ENCODE measurements at regions not wholly inside any gene's neighbourhood (a gene's known extent, or its start where the extent isn't known, plus 50 kb on each side); places are given as distances from the start of the nearest gene placed in this dataset.

DNA sequence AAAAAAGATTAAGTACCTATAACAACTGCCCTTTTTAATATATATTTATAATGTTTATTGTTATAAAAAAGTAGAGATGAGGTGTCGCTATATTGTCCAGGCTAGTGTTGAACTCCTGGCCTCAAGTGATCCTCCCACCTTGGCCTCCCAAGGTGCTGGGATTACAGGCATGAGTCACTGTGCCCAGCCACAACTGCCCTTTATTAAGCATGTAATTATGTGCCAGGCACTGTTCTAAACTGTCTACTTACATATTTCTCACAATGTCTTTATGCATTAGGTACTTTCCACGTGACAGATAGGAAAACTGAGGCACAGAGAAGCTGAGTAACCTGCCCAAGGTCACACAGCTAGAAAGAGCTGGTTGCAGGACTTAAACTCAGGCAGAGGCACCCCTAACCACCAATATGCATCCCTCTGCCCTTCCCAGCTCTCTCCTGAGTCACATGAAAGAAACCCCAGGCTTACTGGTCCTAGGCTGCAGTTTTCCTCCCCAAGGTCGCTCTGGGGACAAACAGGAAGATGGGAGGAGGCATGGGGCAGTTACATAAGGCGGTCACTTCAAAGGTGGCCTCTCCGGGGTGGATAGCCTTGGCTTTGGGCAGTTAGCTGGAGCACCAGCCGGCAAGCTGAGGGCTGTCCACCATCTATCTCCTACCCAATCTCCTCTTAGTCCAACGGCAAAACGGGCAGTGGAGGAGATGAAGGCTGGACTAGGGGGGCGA, 54.6 kb upstream of the TBX3 start:
- Histone ChIP-seq H3K79me2 (ENCODE audit: insufficient read depth, low read length) (no peaks in the 10 kb centered on the region), H3K4me1 (ENCODE audit: insufficient read depth, low read length, severe bottlenecking) (no peaks in the 10 kb centered on the region), H4K20me1 (ENCODE audit: insufficient read depth, low read length) (no peaks in the 10 kb centered on the region), H3K36me3 (ENCODE audit: insufficient read depth, low read length) (no peaks in the 10 kb centered on the region), H2AFZ (ENCODE audit: low read length) (no peak overlapping the region), H3K9me2 (ENCODE audit: low read depth, low read length) (no peaks in the 10 kb centered on the region), H3F3A (ENCODE audit: insufficient read depth, low read length) (no peaks in the 10 kb centered on the region), H3K27ac (ENCODE audit: low read depth, low read length, poor library complexity, severe bottlenecking) (no peak overlapping the region), H3K4me2 (ENCODE audit: low read length) (no peak overlapping the region), H3K9me3 (ENCODE audit: low read length) (no peaks in the 10 kb centered on the region), H3K9ac (ENCODE audit: low read length) (no peak overlapping the region), H3K4me3 (ENCODE audit: low read depth, low read length, poor library complexity, severe bottlenecking) (no peak overlapping the region), H3K27me3 (ENCODE audit: insufficient read depth, low read length) (no peaks in the 10 kb centered on the region)
- no peak for TF ChIP-seq EZH2 (IDR thresholded peaks at IDR 0.05; ENCODE audit: borderline replicate concordance, low read length)
- TF ChIP-seq, protein P1, sequence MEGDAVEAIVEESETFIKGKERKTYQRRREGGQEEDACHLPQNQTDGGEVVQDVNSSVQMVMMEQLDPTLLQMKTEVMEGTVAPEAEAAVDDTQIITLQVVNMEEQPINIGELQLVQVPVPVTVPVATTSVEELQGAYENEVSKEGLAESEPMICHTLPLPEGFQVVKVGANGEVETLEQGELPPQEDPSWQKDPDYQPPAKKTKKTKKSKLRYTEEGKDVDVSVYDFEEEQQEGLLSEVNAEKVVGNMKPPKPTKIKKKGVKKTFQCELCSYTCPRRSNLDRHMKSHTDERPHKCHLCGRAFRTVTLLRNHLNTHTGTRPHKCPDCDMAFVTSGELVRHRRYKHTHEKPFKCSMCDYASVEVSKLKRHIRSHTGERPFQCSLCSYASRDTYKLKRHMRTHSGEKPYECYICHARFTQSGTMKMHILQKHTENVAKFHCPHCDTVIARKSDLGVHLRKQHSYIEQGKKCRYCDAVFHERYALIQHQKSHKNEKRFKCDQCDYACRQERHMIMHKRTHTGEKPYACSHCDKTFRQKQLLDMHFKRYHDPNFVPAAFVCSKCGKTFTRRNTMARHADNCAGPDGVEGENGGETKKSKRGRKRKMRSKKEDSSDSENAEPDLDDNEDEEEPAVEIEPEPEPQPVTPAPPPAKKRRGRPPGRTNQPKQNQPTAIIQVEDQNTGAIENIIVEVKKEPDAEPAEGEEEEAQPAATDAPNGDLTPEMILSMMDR (IDR thresholded peaks at IDR 0.05; ENCODE audit: low read length): no peak

DNA sequence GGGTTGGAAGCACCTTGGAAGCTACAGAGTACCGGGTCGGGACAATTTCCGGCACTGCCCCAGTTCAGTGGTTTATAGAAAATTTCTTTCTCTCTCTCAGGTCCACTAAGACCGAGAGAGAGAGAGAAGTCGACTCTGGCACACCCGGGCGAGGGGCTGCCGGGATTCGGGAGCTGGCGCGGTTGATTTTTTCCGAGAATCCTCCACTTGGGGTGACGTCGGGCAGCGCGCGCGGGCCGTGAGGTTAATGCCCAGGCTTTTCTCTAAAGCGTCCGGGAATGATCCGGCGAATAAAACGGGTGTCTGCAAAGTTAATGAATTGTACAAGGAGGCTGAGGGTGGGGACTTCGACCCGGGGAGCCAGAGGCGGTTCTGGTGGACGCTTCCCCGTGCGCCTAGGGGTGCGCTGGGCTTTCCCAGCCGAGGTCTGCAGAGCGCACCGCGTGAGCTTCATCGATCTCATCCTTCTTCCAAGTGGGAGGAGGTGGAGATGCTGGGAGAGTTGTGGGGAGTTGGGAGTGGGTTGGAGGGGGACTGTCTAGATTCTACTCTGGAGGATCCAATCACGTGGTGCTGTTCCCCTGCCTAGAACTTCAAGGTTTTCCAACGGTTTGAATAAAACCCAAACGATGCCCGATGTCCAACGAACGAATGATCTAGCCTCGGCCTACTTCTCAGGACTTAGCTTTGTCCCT, 51.9 kb upstream of the TBX3 start:
- no peaks in the 10 kb centered on the region for H4K20me1 ChIP-seq (ENCODE audit: insufficient read depth, low read length)
- no peak overlapping the region for H3K27ac ChIP-seq (ENCODE audit: low read depth, low read length, poor library complexity, severe bottlenecking)
- H3K4me3 ChIP-seq (ENCODE audit: low read depth, low read length, poor library complexity, severe bottlenecking): no peak overlapping the region
- no peak overlapping the region for H3K4me2 ChIP-seq (ENCODE audit: low read length)
- no peak overlapping the region for H3K9ac ChIP-seq (ENCODE audit: low read length)
- no peaks in the 10 kb centered on the region for H3F3A ChIP-seq (ENCODE audit: insufficient read depth, low read length)
- H2AFZ ChIP-seq (ENCODE audit: low read length): no peak overlapping the region
- no peaks in the 10 kb centered on the region for H3K9me2 ChIP-seq (ENCODE audit: low read depth, low read length)
- no peaks in the 10 kb centered on the region for H3K9me3 ChIP-seq (ENCODE audit: low read length)
- no peak for TF ChIP-seq EZH2 (IDR thresholded peaks at IDR 0.05; ENCODE audit: borderline replicate concordance, low read length)
- TF ChIP-seq, protein P1 (IDR thresholded peaks at IDR 0.05; ENCODE audit: low read length): no peak
- no peaks in the 10 kb centered on the region for H3K36me3 ChIP-seq (ENCODE audit: insufficient read depth, low read length)
- no peaks in the 10 kb centered on the region for H3K4me1 ChIP-seq (ENCODE audit: insufficient read depth, low read length, severe bottlenecking)
- H3K79me2 ChIP-seq (ENCODE audit: insufficient read depth, low read length): no peaks in the 10 kb centered on the region
- H3K27me3 ChIP-seq (ENCODE audit: insufficient read depth, low read length): no peaks in the 10 kb centered on the region

DNA sequence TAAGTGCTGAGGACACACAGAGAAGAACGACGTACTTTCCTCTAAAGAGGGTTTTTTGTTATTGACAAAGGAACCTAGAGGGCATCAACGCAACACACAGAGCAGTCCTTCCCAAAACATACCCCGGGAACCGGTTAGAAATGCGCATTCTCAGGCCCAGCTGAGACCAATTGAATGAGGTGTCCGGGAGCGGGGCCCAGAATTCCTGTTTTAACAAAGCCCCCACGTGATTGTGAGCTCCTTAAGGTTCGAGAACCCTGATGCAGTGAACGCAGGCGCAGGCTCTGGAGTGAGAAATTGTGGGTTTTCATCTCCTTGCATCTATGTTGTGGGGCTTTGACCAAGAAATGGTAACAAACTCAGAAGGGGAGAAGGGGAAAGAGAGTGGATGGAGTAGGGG, 51.0 kb upstream of the TBX3 start:
- Histone ChIP-seq H3K4me1 (ENCODE audit: insufficient read depth, low read length, severe bottlenecking) (no peaks in the 10 kb centered on the region), H4K20me1 (ENCODE audit: insufficient read depth, low read length) (no peaks in the 10 kb centered on the region), H3K4me2 (ENCODE audit: low read length) (no peak overlapping the region), H2AFZ (ENCODE audit: low read length) (no peak overlapping the region), H3K36me3 (ENCODE audit: insufficient read depth, low read length) (no peaks in the 10 kb centered on the region), H3K9ac (ENCODE audit: low read length) (no peak overlapping the region), H3K27ac (ENCODE audit: low read depth, low read length, poor library complexity, severe bottlenecking) (no peak overlapping the region), H3K9me3 (ENCODE audit: low read length) (no peaks in the 10 kb centered on the region), H3F3A (ENCODE audit: insufficient read depth, low read length) (no peaks in the 10 kb centered on the region), H3K4me3 (ENCODE audit: low read depth, low read length, poor library complexity, severe bottlenecking) (no peak overlapping the region), H3K79me2 (ENCODE audit: insufficient read depth, low read length) (no peaks in the 10 kb centered on the region), H3K9me2 (ENCODE audit: low read depth, low read length) (no peaks in the 10 kb centered on the region), H3K27me3 (ENCODE audit: insufficient read depth, low read length) (no peaks in the 10 kb centered on the region)
- TF ChIP-seq EZH2 (IDR thresholded peaks at IDR 0.05; ENCODE audit: borderline replicate concordance, low read length): no peak
- TF ChIP-seq, protein P1 (IDR thresholded peaks at IDR 0.05; ENCODE audit: low read length): no peak

Measured in OCI-LY1 (cell line).